GM13976 (cell line): ENCODE measurements at regions not wholly inside any gene's neighbourhood (a gene's known extent, or its start where the extent isn't known, plus 50 kb on each side); places are given as distances from the start of the nearest gene placed in this dataset.

Experiments
- DNase-seq: peaks from one replicate; pipeline ENCODE4 v3.0.0; 2012; ENCODE audit warnings: low spot score
- in situ Hi-C: fragments of 300-500 bp; cut with MboI; formaldehyde crosslinking; loops from one replicate; pipeline ENCODE4 v1.12.0; 2022; ENCODE audit warnings: low sequenced_read_pairs, mixed read lengths, inconsistent platforms; ENCODE audit not compliant: unreplicated experiment
- TF ChIP-seq, protein P1 (sequence below): IDR thresholded peaks from 2 replicates; pipeline ENCODE4 v1.5.1; 2012; ENCODE audit warnings: borderline replicate concordance, mild to moderate bottlenecking; ENCODE audit not compliant: insufficient read depth; ENCODE audit errors: extremely low read depth, missing control alignments, control extremely low read depth

DNA sequence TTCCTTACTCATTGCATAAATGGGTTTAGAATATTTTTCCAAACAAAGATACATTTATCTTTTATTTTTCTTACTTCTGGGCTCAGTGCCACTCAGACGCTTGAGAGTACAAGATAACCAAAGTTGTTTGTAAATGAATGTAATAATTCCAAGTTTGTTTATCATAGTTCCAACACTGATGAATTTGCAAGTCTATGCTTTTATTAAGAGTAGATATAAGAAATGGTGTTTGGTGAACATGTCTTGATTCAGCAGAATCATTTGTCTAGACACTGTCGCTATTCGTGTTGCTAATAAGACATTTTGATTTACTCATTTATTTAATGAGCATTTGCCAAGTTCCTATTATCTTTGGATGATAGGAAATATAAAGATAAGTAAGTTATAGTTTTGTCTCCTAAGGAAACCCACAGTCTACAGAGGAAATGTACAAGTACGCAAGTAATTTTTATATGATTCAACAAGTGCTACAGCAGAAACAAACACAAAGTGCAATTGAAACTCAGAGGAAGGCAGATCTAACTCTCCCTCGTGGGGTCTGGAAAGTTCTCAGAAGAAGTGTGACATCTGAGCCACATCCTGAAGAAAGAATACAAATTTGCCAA, 132.8 kb upstream of the FSCB start:
- in situ Hi-C loops = no loop called here
- TF ChIP-seq, protein P1, sequence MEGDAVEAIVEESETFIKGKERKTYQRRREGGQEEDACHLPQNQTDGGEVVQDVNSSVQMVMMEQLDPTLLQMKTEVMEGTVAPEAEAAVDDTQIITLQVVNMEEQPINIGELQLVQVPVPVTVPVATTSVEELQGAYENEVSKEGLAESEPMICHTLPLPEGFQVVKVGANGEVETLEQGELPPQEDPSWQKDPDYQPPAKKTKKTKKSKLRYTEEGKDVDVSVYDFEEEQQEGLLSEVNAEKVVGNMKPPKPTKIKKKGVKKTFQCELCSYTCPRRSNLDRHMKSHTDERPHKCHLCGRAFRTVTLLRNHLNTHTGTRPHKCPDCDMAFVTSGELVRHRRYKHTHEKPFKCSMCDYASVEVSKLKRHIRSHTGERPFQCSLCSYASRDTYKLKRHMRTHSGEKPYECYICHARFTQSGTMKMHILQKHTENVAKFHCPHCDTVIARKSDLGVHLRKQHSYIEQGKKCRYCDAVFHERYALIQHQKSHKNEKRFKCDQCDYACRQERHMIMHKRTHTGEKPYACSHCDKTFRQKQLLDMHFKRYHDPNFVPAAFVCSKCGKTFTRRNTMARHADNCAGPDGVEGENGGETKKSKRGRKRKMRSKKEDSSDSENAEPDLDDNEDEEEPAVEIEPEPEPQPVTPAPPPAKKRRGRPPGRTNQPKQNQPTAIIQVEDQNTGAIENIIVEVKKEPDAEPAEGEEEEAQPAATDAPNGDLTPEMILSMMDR = no peak
- DNase-seq = no peak

- in situ Hi-C loops = no loop called here
- TF ChIP-seq, protein P1 = no peak
- no peak for DNase-seq
Observed at GRCh38 chr14:44634692-44635091, 127.6 kb upstream of the FSCB start.

- in situ Hi-C loops = no loop called here
- TF ChIP-seq, protein P1 = no peak
- no peak for DNase-seq
Observed at GRCh38 chr14:44626423-44626822, 119.3 kb upstream of the FSCB start.

GRCh38 chr14:44625098-44625497, 118.0 kb upstream of the FSCB start:
- TF ChIP-seq, protein P1 = no peak
- DNase-seq = no peak
- in situ Hi-C loops = no loop called here

DNA sequence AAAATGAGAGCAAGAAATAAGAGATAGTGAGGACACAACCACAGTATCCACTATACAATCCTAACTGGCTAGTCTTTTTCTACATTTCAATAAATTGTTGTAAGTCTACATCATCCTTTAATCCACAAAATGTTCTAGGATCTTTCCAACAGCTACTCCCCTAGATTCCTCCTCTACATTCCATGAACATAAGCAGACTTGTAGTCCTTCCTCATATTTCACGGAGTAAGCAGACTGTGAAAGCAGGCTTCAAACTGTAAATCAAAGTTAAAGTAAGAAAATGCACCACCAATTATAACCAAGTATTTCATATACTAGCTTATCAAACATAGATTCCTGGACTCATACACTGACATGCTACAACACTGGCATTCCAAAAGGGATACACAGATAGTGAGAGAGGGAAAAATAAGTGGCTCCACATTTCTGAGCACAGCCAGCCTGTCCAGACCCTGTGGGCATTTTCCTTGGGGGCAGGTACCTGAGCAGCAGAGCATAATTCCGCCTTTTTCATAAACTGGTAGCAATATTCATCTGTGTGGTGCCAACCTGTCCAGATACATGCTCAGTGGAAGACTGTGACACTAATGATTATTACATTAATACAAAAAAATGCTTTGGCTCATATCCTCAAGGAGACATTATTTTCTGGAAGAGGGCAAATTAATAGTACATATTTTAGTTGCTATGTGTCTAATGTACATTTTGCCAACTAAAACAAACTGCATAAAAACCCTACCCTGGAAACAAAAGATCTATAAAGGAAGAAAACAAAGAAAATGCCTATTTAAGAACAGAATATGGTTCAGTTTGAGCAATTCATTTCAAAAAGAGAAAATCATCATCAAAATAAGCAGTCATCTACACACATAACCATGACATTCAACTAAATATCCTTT, 113.3 kb upstream of the FSCB start:
- in situ Hi-C loops = no loop called here
- TF ChIP-seq, protein P1 = no peak
- no peak for DNase-seq

DNA sequence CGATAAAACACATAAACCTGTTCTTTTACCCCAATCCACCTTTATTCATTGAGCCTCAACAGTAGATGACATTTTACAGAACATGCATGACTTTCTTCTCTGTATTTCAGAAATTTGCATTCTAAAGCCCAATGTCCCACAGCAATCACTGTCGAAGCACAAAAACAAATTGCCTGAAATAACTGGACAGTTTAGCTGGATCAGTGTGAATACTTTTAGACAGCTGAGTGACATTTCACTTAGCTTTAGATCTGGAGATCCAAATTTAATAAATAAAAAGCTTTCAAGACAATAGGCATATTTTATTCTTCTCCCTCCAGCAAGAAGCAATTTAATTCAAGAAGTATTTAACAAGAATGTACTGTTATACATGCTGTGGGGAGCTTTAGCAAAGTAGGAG, 109.1 kb upstream of the FSCB start:
- in situ Hi-C loops = no loop called here
- TF ChIP-seq, protein P1 = no peak
- DNase-seq = no peak
